ENCODE measurements at regions not wholly inside any gene's neighbourhood (a gene's known extent, or its start where the extent isn't known, plus 50 kb on each side); places are given as distances from the start of the nearest gene placed in this dataset.

DNA sequence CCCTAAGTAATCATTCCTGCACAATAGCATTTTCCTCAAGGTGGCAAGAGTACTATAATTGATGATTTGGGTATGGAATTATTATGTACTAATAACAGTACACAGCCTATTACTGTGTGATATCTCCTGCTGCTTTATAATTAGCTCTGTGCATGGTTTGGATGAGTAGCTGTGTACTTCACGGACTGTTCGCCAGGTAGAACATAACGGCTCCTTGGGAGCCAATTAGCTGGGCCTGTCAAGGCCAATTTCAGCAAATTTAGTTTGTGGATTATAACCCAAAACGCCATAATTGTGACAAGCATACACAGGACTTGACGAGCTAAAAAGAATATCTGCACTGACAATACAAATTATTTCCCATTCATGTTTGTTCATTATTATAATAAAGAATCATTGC lies 1584.2 kb downstream of the SLITRK1 start:
- TF ChIP-seq SP1 (IDR thresholded peaks at IDR 0.05) (no peak), L3MBTL2 (conservative IDR thresholded peaks at IDR 0.05) (no peak), BHLHE40 (IDR thresholded peaks at IDR 0.05; ENCODE audit: borderline replicate concordance) (no peak), TARDBP (IDR thresholded peaks at IDR 0.05) (no peak)
- TF ChIP-seq, protein P1, sequence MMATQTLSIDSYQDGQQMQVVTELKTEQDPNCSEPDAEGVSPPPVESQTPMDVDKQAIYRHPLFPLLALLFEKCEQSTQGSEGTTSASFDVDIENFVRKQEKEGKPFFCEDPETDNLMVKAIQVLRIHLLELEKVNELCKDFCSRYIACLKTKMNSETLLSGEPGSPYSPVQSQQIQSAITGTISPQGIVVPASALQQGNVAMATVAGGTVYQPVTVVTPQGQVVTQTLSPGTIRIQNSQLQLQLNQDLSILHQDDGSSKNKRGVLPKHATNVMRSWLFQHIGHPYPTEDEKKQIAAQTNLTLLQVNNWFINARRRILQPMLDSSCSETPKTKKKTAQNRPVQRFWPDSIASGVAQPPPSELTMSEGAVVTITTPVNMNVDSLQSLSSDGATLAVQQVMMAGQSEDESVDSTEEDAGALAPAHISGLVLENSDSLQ (IDR thresholded peaks at IDR 0.05) = no peak
